HCT116 (cell line): ENCODE measurements at regions not wholly inside any gene's neighbourhood (a gene's known extent, or its start where the extent isn't known, plus 50 kb on each side); places are given as distances from the start of the nearest gene placed in this dataset.

Source experiments
- ATAC-seq: fragments of 200-7000 bp; cut with Tn5 transposase; 2 replicates; pipeline ENCODE4 v1.9.1; 2020; ENCODE audit warnings: mild to moderate bottlenecking, moderate library complexity
- BruUV-seq: library from RNA; stranded (reverse); fragments of 400-500 nt; replicated peaks from 2 replicates; lab custom pipeline; 2021; lab: Mats Ljungman, UMichigan
- CTCF ChIA-PET: fragments of 300-600 bp; sonication (Branson Sonifier 250); formaldehyde crosslinking; loops from one replicate; lab custom pipeline; 2021; ENCODE audit warnings: antibody characterized with exemption; lab: Charles Lee
- POLR2A ChIA-PET: fragments of 300-600, 350-600 bp; sonication (Branson Sonifier 250); formaldehyde crosslinking; loops from one replicate; lab custom pipeline; 2021; ENCODE audit warnings: antibody characterized with exemption; lab: Charles Lee
- RAD21 ChIA-PET, 2 experiments: fragments of 300-600 bp; sonication (Branson Sonifier 250); formaldehyde crosslinking; loops; one replicate each; lab custom pipeline; 2023; ENCODE audit warnings: low total read pairs in 2 of 2; ENCODE audit not compliant: uncharacterized antibody in 2 of 2, unreplicated experiment in 2 of 2, low non-redundant PET in 1 of 2; lab: Charles Lee
- DNase-seq: peaks from one replicate; pipeline ENCODE4 v3.0.0-alpha.2; 2010; ENCODE audit warnings: low read depth, low spot score
- H2AFZ ChIP-seq: fragments of 200-600 bp; shearing (Covaris generic), sonication (generic); 2 replicates; pipeline ENCODE4 v1.6.1; 2017; ENCODE audit warnings: low read depth, mixed run types, mixed read lengths, antibody characterized with exemption, low read length; ENCODE audit not compliant: poor library complexity, severe bottlenecking
- H3K27ac ChIP-seq: 2 replicates; pipeline ENCODE4 v1.5.1; 2012; ENCODE audit warnings: low read depth, low read length
- H3K27me3 ChIP-seq: fragments of 200-600 bp; sonication (generic); 2 replicates; pipeline ENCODE4 v1.6.1; 2016; ENCODE audit warnings: mixed run types, low read length, mixed read lengths; ENCODE audit not compliant: insufficient read depth
- H3K36me3 ChIP-seq, 2 experiments: fragments of 200-500 bp in 1 of 2; fragments of 200-600 bp in 1 of 2; sonication (Bioruptor generic) in 1 of 2; sonication (generic) in 1 of 2; 2 replicates each; pipeline versions ENCODE4 v1.5.1 to v1.6.1; 2014 to 2016; ENCODE audit warnings: low read length in 2 of 2, inconsistent platforms in 1 of 2, mixed read lengths in 1 of 2, mixed run types in 1 of 2; ENCODE audit not compliant: insufficient read depth in 2 of 2, control insufficient read depth in 1 of 2
- H3K4me1 ChIP-seq, 2 experiments: fragments of 200-600 bp in 1 of 2; sonication (generic) in 1 of 2; 2 replicates each; pipeline versions ENCODE4 v1.5.1 to v1.6.1; 2012 to 2017; ENCODE audit warnings: low read length in 2 of 2, inconsistent platforms in 1 of 2, mild to moderate bottlenecking in 1 of 2, mixed read lengths in 1 of 2, mixed run types in 1 of 2, moderate library complexity in 1 of 2; ENCODE audit not compliant: insufficient read depth in 2 of 2, control insufficient read depth in 1 of 2
- H3K4me2 ChIP-seq: fragments of 200-600 bp; sonication (generic); 2 replicates; pipeline ENCODE4 v1.6.1; 2017; ENCODE audit warnings: mixed run types, low read length, mixed read lengths
- H3K4me3 ChIP-seq, 2 experiments: fragments of 200-600 bp in 1 of 2; sonication (generic) in 1 of 2; replicated peaks in 1 of 2; 2 replicates each; pipeline ENCODE4 v1.5.1; 2011 to 2016; ENCODE audit warnings: low read length in 2 of 2, control low read depth in 1 of 2, low read depth in 1 of 2, mild to moderate bottlenecking in 1 of 2, mixed read lengths in 1 of 2, mixed run types in 1 of 2
- H3K79me2 ChIP-seq: fragments of 200-600 bp; sonication (generic); 2 replicates; pipeline ENCODE4 v1.6.1; 2017; ENCODE audit warnings: mild to moderate bottlenecking, mixed run types, low read length, moderate library complexity, mixed read lengths; ENCODE audit not compliant: insufficient read depth
- H3K9ac ChIP-seq: fragments of 200-600 bp; sonication (generic); 2 replicates; pipeline ENCODE4 v1.6.1; 2016; ENCODE audit warnings: low read length, mixed read lengths
- H3K9me2 ChIP-seq: fragments of 200-600 bp; sonication (generic), shearing (Covaris generic); 2 replicates; pipeline ENCODE4 v1.6.1; 2017; ENCODE audit warnings: mixed run types, mild to moderate bottlenecking, moderate library complexity; ENCODE audit not compliant: insufficient read depth
- H3K9me3 ChIP-seq, 2 experiments: fragments of 200-500 bp in 1 of 2; fragments of 200-600 bp in 1 of 2; sonication (Bioruptor generic) in 1 of 2; sonication (generic) in 1 of 2; 2 replicates each; pipeline ENCODE4 v1.6.1; 2014 to 2017; ENCODE audit warnings: low read length in 2 of 2, mixed read lengths in 2 of 2, inconsistent platforms in 1 of 2, low read depth in 1 of 2, mild to moderate bottlenecking in 1 of 2, mixed run types in 1 of 2, moderate library complexity in 1 of 2; ENCODE audit not compliant: control insufficient read depth in 1 of 2, insufficient read depth in 1 of 2
- H4K20me1 ChIP-seq: fragments of 200-600 bp; sonication (generic), shearing (Covaris generic); 2 replicates; pipeline ENCODE4 v1.6.1; 2017; ENCODE audit warnings: mixed run types, mild to moderate bottlenecking, moderate library complexity; ENCODE audit not compliant: insufficient read depth
- ELF1 ChIP-seq: IDR thresholded peaks from 2 replicates; pipeline ENCODE4 v1.6.1; 2012; ENCODE audit warnings: low read depth, borderline replicate concordance
- EZH2 ChIP-seq: fragments of 200-600 bp; sonication (generic); IDR thresholded peaks from 2 replicates; pipeline ENCODE4 v1.6.1; 2017; ENCODE audit warnings: antibody characterized with exemption, mixed run types
- POLR2A ChIP-seq: IDR thresholded peaks from 2 replicates; pipeline ENCODE4 v1.7.0; 2011; ENCODE audit warnings: borderline replicate concordance; ENCODE audit not compliant: insufficient read depth, insufficient read length; ENCODE audit errors: extremely low read depth
- RAD21 ChIP-seq: IDR thresholded peaks from 2 replicates; pipeline ENCODE4 v1.6.1; 2012; ENCODE audit warnings: low read depth, mild to moderate bottlenecking
- SIN3A ChIP-seq: IDR thresholded peaks from 2 replicates; pipeline ENCODE4 v1.6.1; 2012; ENCODE audit warnings: low read depth
- SP1 ChIP-seq: IDR thresholded peaks from 2 replicates; pipeline ENCODE4 v1.6.1; 2012; ENCODE audit warnings: low read depth
- YY1 ChIP-seq: IDR thresholded peaks from 2 replicates; pipeline ENCODE4 v1.6.1; 2011; ENCODE audit warnings: low read length, low read depth, moderate library complexity, mild to moderate bottlenecking; ENCODE audit not compliant: insufficient replicate concordance; ENCODE audit errors: extremely low read depth
- ZFX ChIP-seq: fragments of 450-650 bp; IDR thresholded peaks from 2 replicates; pipeline ENCODE4 v1.6.1; 2017
- intact Hi-C: fragments of 100-400 bp; cut with micrococcal nuclease; formaldehyde crosslinking; loops from 2 replicates; pipeline ENCODE4 v1.10.0; 2022
- TF ChIP-seq, protein P1 (sequence below): IDR thresholded peaks from 2 replicates; pipeline ENCODE4 v1.6.1; 2012

DNA sequence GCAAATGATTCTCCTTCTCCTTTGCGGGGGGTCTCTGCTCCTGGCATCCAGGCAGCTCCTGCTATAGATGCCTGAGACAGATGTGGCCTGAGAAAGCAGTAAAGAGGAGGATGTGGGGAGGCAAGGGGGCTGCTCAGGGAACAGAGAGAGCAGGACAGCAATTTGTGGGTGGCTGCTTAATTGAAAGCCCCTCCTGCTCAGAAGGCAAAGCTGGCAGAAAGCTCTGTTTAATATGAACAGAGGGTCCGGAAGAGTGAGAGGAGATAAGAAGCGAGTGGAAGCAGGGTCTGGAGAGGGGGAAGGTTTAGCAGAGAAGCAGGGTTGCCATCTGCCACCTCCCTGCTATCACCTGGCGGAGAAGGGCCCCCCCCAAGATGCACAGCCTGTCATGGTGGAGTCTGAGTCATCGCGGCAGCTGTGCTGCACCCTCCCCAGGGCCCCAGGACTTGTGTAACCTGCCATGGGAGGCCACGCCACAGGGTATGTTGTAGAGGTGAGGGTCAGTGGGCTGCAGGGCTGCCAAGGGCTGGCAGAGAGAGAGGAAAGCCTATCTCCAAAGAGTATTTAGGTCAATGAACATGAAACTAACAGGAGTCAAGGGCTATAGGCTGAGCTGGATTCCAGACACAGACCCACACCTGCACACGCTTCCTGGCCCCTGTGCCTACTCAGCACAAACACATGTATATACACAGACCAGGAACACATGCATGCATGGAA lies 1109.8 kb upstream of the AUTS2 start:
- H3K9me2 ChIP-seq, result no peaks in the 10 kb centered on the region
- H4K20me1 ChIP-seq, result no peaks in the 10 kb centered on the region
- no peak overlapping the region for H2AFZ ChIP-seq
- no peak overlapping the region for H3K4me3 ChIP-seq
- no peaks in the 10 kb centered on the region for H3K79me2 ChIP-seq
- H3K27me3 ChIP-seq, result no peaks in the 10 kb centered on the region
- no peaks in the 10 kb centered on the region for H3K36me3 ChIP-seq
- TF ChIP-seq ZFX (no peak), ELF1 (no peak), EZH2 (no peak), RAD21 (no peak), POLR2A (no peak), SIN3A (no peak), SP1 (no peak)
- TF ChIP-seq, protein P1, sequence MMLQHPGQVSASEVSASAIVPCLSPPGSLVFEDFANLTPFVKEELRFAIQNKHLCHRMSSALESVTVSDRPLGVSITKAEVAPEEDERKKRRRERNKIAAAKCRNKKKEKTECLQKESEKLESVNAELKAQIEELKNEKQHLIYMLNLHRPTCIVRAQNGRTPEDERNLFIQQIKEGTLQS, result no peak
- POLR2A ChIA-PET, result no interaction called here
- no peak for ATAC-seq
- no peaks in the 10 kb centered on the region for H3K4me1 ChIP-seq
- BruUV-seq, result no TSS peak
- H3K9me3 ChIP-seq, result peaks cover 0 to 15% of the 10 kb centered on the region in 2 experiments; a peak in 2 of 4 replicates
- DNase-seq, result no peak
- H3K4me2 ChIP-seq, result no peak overlapping the region
- RAD21 ChIA-PET, result no interaction called here
- intact Hi-C loops, result no loop called here
- no peak overlapping the region for H3K9ac ChIP-seq
- CTCF ChIA-PET, result no interaction called here
- H3K27ac ChIP-seq, result no peak overlapping the region

DNA sequence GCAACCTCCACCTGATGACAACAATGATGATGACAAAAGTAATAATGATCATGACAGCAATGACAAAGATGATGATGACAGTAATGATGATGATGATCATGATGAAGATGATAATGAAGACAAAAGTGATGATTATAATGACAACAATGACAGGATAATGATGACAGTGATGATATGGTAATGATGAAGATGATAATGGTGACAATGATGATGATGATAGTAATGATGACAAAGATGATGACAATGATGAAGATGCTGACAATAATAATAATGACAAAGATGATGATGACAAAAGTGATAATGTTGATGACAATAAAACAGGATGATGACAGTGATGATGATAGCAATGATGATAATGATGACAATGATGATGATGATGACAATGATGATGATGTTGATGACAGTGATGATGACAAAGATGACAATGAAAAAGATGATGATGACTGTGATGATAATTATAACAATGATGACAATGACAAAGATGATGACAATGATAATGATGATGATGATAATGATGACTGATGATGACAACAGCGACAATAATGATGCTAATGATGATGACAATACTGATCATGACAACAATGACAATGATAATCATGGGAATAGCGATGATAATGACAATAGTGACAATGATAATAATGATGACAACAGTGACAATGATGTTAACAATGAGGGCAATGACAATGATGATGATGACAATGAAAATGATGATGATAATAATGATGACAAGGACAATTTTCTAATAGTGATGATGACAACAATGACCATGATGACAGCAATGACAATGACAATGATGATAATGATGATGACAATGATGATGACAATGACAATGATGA lies 1106.5 kb upstream of the AUTS2 start:
- Histone ChIP-seq H3K27me3 (no peaks in the 10 kb centered on the region), H3K27ac (no peak overlapping the region), H3K4me1 (no peaks in the 10 kb centered on the region), H2AFZ (no peak overlapping the region), H3K9me2 (no peaks in the 10 kb centered on the region), H3K9ac (no peak overlapping the region), H3K4me3 (no peak overlapping the region), H3K79me2 (no peaks in the 10 kb centered on the region), H4K20me1 (no peaks in the 10 kb centered on the region), H3K4me2 (no peak overlapping the region), H3K9me3 (peaks cover 0 to 22% of the 10 kb centered on the region in 2 experiments; a peak in 2 of 4 replicates), H3K36me3 (no peaks in the 10 kb centered on the region)
- RAD21 ChIA-PET, result no interaction called here
- POLR2A ChIA-PET, result no interaction called here
- intact Hi-C loops, result no loop called here
- DNase-seq (no peak), ATAC-seq (no peak)
- no peak for TF ChIP-seq YY1
- CTCF ChIA-PET, result no interaction called here
- BruUV-seq, result no TSS peak
